PC-9 (cell line): ENCODE measurements at regions not wholly inside any gene's neighbourhood (a gene's known extent, or its start where the extent isn't known, plus 50 kb on each side); places are given as distances from the start of the nearest gene placed in this dataset.

Experiments used
- EZH2 ChIP-seq: fragments of 200-600 bp; sonication (generic); IDR thresholded peaks from 2 replicates; pipeline ENCODE4 v1.8.0; 2017; ENCODE audit warnings: antibody characterized with exemption, low read depth
- TF ChIP-seq, protein P1 (sequence below): fragments of 200-600 bp; sonication (generic); conservative IDR thresholded peaks from 2 replicates; pipeline ENCODE4 v1.6.1; 2017; ENCODE audit warnings: mixed run types, antibody characterized with exemption, mild to moderate bottlenecking, moderate library complexity

DNA sequence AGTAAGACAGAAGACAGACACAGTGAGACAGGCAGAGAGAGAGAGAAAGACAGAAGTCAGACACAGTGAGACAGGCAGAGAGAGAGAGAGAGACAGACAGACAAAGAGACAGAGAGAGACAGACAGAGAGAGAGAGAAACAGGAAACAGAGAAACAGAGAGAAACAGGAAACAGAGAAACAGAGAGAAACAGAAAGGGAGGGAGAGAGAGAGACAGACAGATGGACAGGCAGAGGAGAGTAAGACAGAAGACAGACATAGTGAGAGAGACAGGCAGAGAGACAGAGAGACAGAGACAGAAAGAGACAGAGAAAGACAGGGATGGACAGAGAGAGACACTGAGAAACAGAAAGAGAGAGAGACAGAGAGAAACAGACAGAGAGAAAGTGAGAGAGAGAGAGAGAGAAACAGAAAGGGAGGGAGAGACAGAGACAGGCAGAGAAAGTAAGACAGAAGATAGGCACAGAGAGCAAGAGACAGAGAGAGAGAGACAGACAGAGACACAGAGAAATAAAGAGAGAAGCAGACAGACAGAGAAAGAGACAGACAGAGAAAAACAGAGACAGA is 109.3 kb upstream of the ANKRD30BL start:
- TF ChIP-seq EZH2, result no peak
- TF ChIP-seq, protein P1, sequence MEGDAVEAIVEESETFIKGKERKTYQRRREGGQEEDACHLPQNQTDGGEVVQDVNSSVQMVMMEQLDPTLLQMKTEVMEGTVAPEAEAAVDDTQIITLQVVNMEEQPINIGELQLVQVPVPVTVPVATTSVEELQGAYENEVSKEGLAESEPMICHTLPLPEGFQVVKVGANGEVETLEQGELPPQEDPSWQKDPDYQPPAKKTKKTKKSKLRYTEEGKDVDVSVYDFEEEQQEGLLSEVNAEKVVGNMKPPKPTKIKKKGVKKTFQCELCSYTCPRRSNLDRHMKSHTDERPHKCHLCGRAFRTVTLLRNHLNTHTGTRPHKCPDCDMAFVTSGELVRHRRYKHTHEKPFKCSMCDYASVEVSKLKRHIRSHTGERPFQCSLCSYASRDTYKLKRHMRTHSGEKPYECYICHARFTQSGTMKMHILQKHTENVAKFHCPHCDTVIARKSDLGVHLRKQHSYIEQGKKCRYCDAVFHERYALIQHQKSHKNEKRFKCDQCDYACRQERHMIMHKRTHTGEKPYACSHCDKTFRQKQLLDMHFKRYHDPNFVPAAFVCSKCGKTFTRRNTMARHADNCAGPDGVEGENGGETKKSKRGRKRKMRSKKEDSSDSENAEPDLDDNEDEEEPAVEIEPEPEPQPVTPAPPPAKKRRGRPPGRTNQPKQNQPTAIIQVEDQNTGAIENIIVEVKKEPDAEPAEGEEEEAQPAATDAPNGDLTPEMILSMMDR, result no peak
